ENCODE measurements at regions not wholly inside any gene's neighbourhood (a gene's known extent, or its start where the extent isn't known, plus 50 kb on each side); places are given as distances from the start of the nearest gene placed in this dataset.
"Not testable (repeated sequence)": the region's sequence is repeated elsewhere in the genome, so short reads cannot be mapped to it uniquely, and the experiment has no call there.

GRCh38 chr4:124869961-124870495 lies 157.5 kb upstream of the ANKRD50 start:
- no peak for DNase-seq

GRCh38 chr4:124868495-124868894 lies 156.0 kb upstream of the ANKRD50 start:
- no peak for DNase-seq

- DNase-seq, result no peak
Measured at GRCh38 chr4:124867536-124867935, 155.0 kb upstream of the ANKRD50 start.

- DNase-seq, result no peak
Measured at GRCh38 chr4:124866301-124866700, 153.8 kb upstream of the ANKRD50 start.

GRCh38 chr4:124863040-124863545 lies 150.6 kb upstream of the ANKRD50 start:
- no peak for DNase-seq

- DNase-seq, result no peak
Measured at GRCh38 chr4:124862261-124862660, 149.7 kb upstream of the ANKRD50 start.

GRCh38 chr4:124861761-124862160 lies 149.2 kb upstream of the ANKRD50 start:
- no peak for DNase-seq

- no peak for DNase-seq
Measured at GRCh38 chr4:124854968-124855367, 142.4 kb upstream of the ANKRD50 start.

GRCh38 chr4:124851741-124852140 lies 139.2 kb upstream of the ANKRD50 start:
- no peak for DNase-seq

- no peak for DNase-seq
Measured at GRCh38 chr4:124846306-124846705, 133.8 kb upstream of the ANKRD50 start.

GRCh38 chr4:124839786-124840390 lies 127.4 kb upstream of the ANKRD50 start:
- DNase-seq, result no peak

- no peak for DNase-seq
Measured at GRCh38 chr4:124833831-124834505, 121.4 kb upstream of the ANKRD50 start.

GRCh38 chr4:124828382-124828781 lies 115.8 kb upstream of the ANKRD50 start:
- no peak for DNase-seq

GRCh38 chr4:124817531-124817930 lies 105.0 kb upstream of the ANKRD50 start:
- DNase-seq, result no peak

GRCh38 chr4:124812203-124812602 lies 99.7 kb upstream of the ANKRD50 start:
- DNase-seq, result not testable (repeated sequence)

- DNase-seq, result no peak
Measured at GRCh38 chr4:124810827-124811226, 98.3 kb upstream of the ANKRD50 start.

- no peak for DNase-seq
Measured at GRCh38 chr4:124807421-124807820, 94.9 kb upstream of the ANKRD50 start.

- DNase-seq, result no peak
Measured at GRCh38 chr4:124806403-124806802, 93.9 kb upstream of the ANKRD50 start.

- no peak for DNase-seq
Measured at GRCh38 chr4:124804584-124804983, 92.1 kb upstream of the ANKRD50 start.

- DNase-seq, result no peak
Measured at GRCh38 chr4:124804041-124804440, 91.5 kb upstream of the ANKRD50 start.

GRCh38 chr4:124803641-124804040 lies 91.1 kb upstream of the ANKRD50 start:
- DNase-seq, result no peak

GRCh38 chr4:124803026-124803425 lies 90.5 kb upstream of the ANKRD50 start:
- no peak for DNase-seq

GRCh38 chr4:124797223-124797622 lies 84.7 kb upstream of the ANKRD50 start:
- DNase-seq, result no peak

- no peak for DNase-seq
Measured at GRCh38 chr4:124790471-124790870, 77.9 kb upstream of the ANKRD50 start.

Data from NCI-H1092 (cell line).